ENCODE measurements at regions not wholly inside any gene's neighbourhood (a gene's known extent, or its start where the extent isn't known, plus 50 kb on each side); places are given as distances from the start of the nearest gene placed in this dataset.

DNA sequence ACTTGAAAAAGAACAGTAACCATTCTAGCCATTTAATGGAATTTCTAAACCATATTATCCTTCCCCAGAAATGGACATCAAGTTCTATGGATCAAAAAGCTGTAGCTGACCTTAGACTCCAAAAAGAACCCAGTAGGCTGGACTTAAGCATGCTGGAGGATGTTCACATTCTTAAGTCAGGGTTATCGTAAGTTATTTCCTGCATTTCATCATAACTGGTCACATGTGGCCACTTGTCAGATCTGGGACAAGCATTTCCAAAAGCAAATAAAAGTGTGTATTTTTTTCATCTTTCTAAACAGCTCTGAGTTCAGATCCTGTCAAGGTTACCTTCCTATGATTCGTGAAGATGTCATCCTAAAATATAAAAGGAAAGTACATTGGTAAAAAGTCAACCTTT, 274.5 kb upstream of the PTGER4 start:
- ChIA-PET CTCF (no interaction called here), POLR2A (ENCODE audit: low non-redundant PET) (no interaction called here)
- intact Hi-C loops (cut with micrococcal nuclease; ENCODE audit: unreplicated experiment), result no loop called here

DNA sequence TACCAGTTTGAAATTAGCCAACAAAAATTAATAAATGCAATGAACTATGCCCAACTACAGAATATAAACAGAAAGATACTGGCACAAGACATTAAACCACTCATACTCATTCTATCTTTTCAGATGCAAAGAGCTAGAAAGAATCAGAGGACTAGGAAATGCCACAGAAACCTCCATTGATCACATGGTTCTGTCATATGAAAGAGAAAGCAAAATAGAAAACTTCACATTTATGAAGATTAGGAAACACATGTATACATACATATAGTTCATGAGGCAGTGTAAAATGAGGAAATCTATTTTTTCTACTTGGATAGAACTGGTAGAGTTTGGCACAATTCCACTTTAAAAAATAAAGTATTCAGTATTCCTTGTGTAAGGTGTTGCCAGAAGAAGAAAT, 275.1 kb upstream of the PTGER4 start:
- Histone ChIP-seq H3K4me1 (ENCODE audit: insufficient read depth, low read length, poor library complexity, severe bottlenecking) (no peaks in the 10 kb centered on the region), H3K36me3 (ENCODE audit: insufficient read depth, low read length, poor library complexity, severe bottlenecking) (no peaks in the 10 kb centered on the region), H3K27ac (ENCODE audit: low read depth, low read length, poor library complexity, severe bottlenecking) (no peak overlapping the region), H3K4me3 (ENCODE audit: low read depth, low read length, poor library complexity, severe bottlenecking) (no peak overlapping the region), H3K9me3 (ENCODE audit: low read depth, low read length, poor library complexity, severe bottlenecking) (no peaks in the 10 kb centered on the region), H3K27me3 (replicated peaks; ENCODE audit: insufficient read depth, low read depth, low read length, poor library complexity) (no peaks in the 10 kb centered on the region)
- DNase-seq (ENCODE audit: low spot score), result no peak
- no TSS peak for BruUV-seq (replicated peaks)
- ChIA-PET CTCF (no interaction called here), POLR2A (ENCODE audit: low non-redundant PET) (no interaction called here)
- no peak for TF ChIP-seq EZH2 (IDR thresholded peaks at IDR 0.05; ENCODE audit: borderline replicate concordance, low read depth, low read length, poor library complexity, severe bottlenecking)
- TF ChIP-seq, protein P1, sequence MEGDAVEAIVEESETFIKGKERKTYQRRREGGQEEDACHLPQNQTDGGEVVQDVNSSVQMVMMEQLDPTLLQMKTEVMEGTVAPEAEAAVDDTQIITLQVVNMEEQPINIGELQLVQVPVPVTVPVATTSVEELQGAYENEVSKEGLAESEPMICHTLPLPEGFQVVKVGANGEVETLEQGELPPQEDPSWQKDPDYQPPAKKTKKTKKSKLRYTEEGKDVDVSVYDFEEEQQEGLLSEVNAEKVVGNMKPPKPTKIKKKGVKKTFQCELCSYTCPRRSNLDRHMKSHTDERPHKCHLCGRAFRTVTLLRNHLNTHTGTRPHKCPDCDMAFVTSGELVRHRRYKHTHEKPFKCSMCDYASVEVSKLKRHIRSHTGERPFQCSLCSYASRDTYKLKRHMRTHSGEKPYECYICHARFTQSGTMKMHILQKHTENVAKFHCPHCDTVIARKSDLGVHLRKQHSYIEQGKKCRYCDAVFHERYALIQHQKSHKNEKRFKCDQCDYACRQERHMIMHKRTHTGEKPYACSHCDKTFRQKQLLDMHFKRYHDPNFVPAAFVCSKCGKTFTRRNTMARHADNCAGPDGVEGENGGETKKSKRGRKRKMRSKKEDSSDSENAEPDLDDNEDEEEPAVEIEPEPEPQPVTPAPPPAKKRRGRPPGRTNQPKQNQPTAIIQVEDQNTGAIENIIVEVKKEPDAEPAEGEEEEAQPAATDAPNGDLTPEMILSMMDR (conservative IDR thresholded peaks at IDR 0.05; ENCODE audit: low read depth, low read length), result no peak
- intact Hi-C loops (cut with micrococcal nuclease; ENCODE audit: unreplicated experiment), result no loop called here

More for the DNA sequence above, 274.5 kb upstream of the PTGER4 start:
- BruUV-seq (replicated peaks), result no TSS peak
- H3K4me1 ChIP-seq (ENCODE audit: insufficient read depth, low read length, poor library complexity, severe bottlenecking), result peaks cover 5% of the 10 kb centered on the region
- H3K27ac ChIP-seq (ENCODE audit: low read depth, low read length, poor library complexity, severe bottlenecking), result no peak overlapping the region
- H3K9me3 ChIP-seq (ENCODE audit: low read depth, low read length, poor library complexity, severe bottlenecking), result no peaks in the 10 kb centered on the region
- no peaks in the 10 kb centered on the region for H3K27me3 ChIP-seq (replicated peaks; ENCODE audit: insufficient read depth, low read depth, low read length, poor library complexity)
- no peak for DNase-seq (ENCODE audit: low spot score)
- H3K4me3 ChIP-seq (ENCODE audit: low read depth, low read length, poor library complexity, severe bottlenecking), result no peak overlapping the region
- TF ChIP-seq, protein P1 (conservative IDR thresholded peaks at IDR 0.05; ENCODE audit: low read depth, low read length), result no peak
- TF ChIP-seq EZH2 (IDR thresholded peaks at IDR 0.05; ENCODE audit: borderline replicate concordance, low read depth, low read length, poor library complexity, severe bottlenecking), result no peak
- H3K36me3 ChIP-seq (ENCODE audit: insufficient read depth, low read length, poor library complexity, severe bottlenecking), result no peaks in the 10 kb centered on the region

DNA sequence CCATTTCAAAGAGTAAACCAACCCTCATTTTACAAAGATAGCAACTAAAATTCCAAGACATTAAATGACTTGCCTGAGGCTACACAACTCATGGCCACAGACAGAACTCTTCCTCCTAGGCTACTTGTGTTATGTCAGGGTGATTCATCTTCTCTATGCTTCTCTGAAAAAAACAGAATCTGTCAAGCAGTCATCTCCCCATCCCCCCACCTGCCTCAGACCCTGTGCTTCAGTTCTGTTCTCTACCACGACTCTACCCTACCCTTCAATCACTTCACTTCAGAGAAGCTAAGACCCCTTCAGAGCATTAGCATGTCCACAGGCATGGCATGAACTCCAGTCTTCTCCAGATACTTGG, 277.7 kb upstream of the PTGER4 start:
- ChIA-PET CTCF (no interaction called here), POLR2A (ENCODE audit: low non-redundant PET) (no interaction called here)
- H3K27ac ChIP-seq (ENCODE audit: low read depth, low read length, poor library complexity, severe bottlenecking), result no peak overlapping the region
- TF ChIP-seq EZH2 (IDR thresholded peaks at IDR 0.05; ENCODE audit: borderline replicate concordance, low read depth, low read length, poor library complexity, severe bottlenecking), result no peak
- TF ChIP-seq, protein P1 (conservative IDR thresholded peaks at IDR 0.05; ENCODE audit: low read depth, low read length), result no peak
- H3K9me3 ChIP-seq (ENCODE audit: low read depth, low read length, poor library complexity, severe bottlenecking), result no peaks in the 10 kb centered on the region
- intact Hi-C loops (cut with micrococcal nuclease; ENCODE audit: unreplicated experiment), result no loop called here
- peak; percentile 24 for DNase-seq (ENCODE audit: low spot score)
- no peak overlapping the region for H3K4me3 ChIP-seq (ENCODE audit: low read depth, low read length, poor library complexity, severe bottlenecking)
- no TSS peak for BruUV-seq (replicated peaks)
- H3K4me1 ChIP-seq (ENCODE audit: insufficient read depth, low read length, poor library complexity, severe bottlenecking), result no peaks in the 10 kb centered on the region
- H3K36me3 ChIP-seq (ENCODE audit: insufficient read depth, low read length, poor library complexity, severe bottlenecking), result no peaks in the 10 kb centered on the region
- no peaks in the 10 kb centered on the region for H3K27me3 ChIP-seq (replicated peaks; ENCODE audit: insufficient read depth, low read depth, low read length, poor library complexity)

Measured in A673 (cell line).